Ecto neural progenitor cell (in vitro differentiated cells): ENCODE measurements at regions not wholly inside any gene's neighbourhood (a gene's known extent, or its start where the extent isn't known, plus 50 kb on each side); places are given as distances from the start of the nearest gene placed in this dataset.
"Not testable (repeated sequence)": the region's sequence is repeated elsewhere in the genome, so short reads cannot be mapped to it uniquely, and the experiment has no call there.

Source experiments
- DNase-seq: peaks from one replicate; pipeline ENCODE4 v3.0.0-alpha.2; 2018; ENCODE audit warnings: low spot score

- DNase-seq, result no peak
These were observed 156.1 kb upstream of the SALL4 start for GRCh38 chr20:51958099-51959065.

- DNase-seq, result no peak
These were observed 153.4 kb upstream of the SALL4 start for GRCh38 chr20:51955756-51956155.

GRCh38 chr20:51953731-51954340 is 151.5 kb upstream of the SALL4 start:
- DNase-seq, result no peak

- no peak for DNase-seq
These were observed 148.6 kb upstream of the SALL4 start for GRCh38 chr20:51950926-51951325.

GRCh38 chr20:51946586-51946985 is 144.3 kb upstream of the SALL4 start:
- DNase-seq, result no peak

- DNase-seq, result no peak
These were observed 143.6 kb upstream of the SALL4 start for GRCh38 chr20:51945881-51946280.

- no peak for DNase-seq
These were observed 142.9 kb upstream of the SALL4 start for GRCh38 chr20:51945177-51945576.

- no peak for DNase-seq
These were observed 141.4 kb upstream of the SALL4 start for GRCh38 chr20:51943761-51944160.

GRCh38 chr20:51943326-51943725 is 141.0 kb upstream of the SALL4 start:
- DNase-seq, result not testable (repeated sequence)

GRCh38 chr20:51941503-51941902 is 139.2 kb upstream of the SALL4 start:
- no peak for DNase-seq

GRCh38 chr20:51939259-51939585 is 136.9 kb upstream of the SALL4 start:
- no peak for DNase-seq

- DNase-seq, result no peak
These were observed 136.4 kb upstream of the SALL4 start for GRCh38 chr20:51938559-51939258.

GRCh38 chr20:51937779-51938178 is 135.5 kb upstream of the SALL4 start:
- DNase-seq, result no peak

- DNase-seq, result no peak
These were observed 134.1 kb upstream of the SALL4 start for GRCh38 chr20:51936377-51936776.

- no peak for DNase-seq
These were observed 132.7 kb upstream of the SALL4 start for GRCh38 chr20:51935003-51935358.

- DNase-seq, result no peak
These were observed 132.1 kb upstream of the SALL4 start for GRCh38 chr20:51934301-51935002.

GRCh38 chr20:51931371-51931781 is 129.1 kb upstream of the SALL4 start:
- no peak for DNase-seq

- no peak for DNase-seq
These were observed 128.5 kb upstream of the SALL4 start for GRCh38 chr20:51930775-51931174.

GRCh38 chr20:51928931-51929330 is 126.6 kb upstream of the SALL4 start:
- no peak for DNase-seq

- not testable (repeated sequence) for DNase-seq
These were observed 125.6 kb upstream of the SALL4 start for GRCh38 chr20:51927970-51928369.

- no peak for DNase-seq
These were observed 124.5 kb upstream of the SALL4 start for GRCh38 chr20:51926670-51927305.

GRCh38 chr20:51924509-51924908 is 122.2 kb upstream of the SALL4 start:
- no peak for DNase-seq
